Stimulated activated CD4-positive, alpha-beta T cell treated with anti-CD3 and anti-CD28 coated beads, Interleukin-1b, Interleukin-23, amount 100 ng/mL, for 4 hours (primary cell): ENCODE measurements at regions not wholly inside any gene's neighbourhood (a gene's known extent, or its start where the extent isn't known, plus 50 kb on each side); places are given as distances from the start of the nearest gene placed in this dataset.

ENCODE experiments used
- DNase-seq, 2 donors: peaks; one replicate each; pipeline ENCODE4 v3.0.0-alpha.2; 2020; ENCODE audit warnings: low read depth in 2 of 2

DNA sequence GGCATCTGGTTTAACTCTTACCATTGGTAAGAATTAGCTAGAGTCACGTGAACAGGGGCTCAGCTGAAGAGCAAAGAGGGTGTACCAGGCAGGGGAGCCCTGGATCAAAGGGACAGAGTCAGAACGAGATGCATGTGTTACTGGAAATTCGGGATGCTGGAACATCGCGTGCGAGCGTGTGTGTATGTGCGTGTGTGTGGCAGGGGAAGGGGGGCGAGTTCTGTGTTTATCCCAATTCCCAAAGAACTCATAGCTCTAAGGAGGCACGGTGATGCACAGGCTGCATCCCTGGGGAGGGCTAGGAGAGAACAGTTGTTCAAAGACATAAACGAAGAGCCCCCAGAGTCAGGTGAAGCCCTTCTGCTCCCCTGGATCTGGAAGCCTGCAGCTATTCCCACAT lies 353.3 kb downstream of the GADD45G start:
- DNase-seq: no peak

DNA sequence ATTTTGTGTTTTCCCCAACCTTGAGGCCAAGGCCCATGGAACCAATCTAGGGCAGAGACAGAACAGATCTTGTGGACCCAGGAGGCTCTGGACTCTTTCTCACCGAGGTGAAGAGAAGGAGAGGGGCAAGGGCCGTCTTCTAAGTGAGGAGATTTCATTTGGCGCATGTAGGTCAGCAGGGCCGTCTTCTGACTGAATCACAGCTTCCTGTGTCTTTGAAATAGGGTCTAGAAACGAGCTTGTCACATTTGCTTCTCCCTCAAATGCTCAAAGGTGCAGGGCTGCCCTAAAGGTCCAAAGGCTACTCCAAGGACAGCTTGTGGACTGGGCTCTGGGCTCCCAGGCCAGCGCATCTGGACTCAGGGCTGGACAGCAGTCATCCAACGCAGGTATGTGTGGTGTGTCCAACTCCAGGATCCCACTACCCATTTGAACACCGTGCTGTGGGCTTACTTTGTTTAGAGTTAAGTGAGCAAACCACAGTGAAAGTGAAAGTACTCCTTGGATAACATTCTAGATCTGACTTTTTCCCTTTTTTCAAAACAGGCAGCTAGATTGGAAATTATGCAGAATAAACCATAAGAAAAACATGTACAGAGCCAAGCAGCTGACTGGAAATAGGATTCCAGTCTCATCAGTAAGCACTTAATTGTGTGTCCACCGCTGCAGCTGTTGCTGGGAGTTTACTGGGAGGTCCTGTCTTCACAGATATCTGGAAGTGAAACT lies 357.0 kb downstream of the GADD45G start:
- DNase-seq: no peak

DNA sequence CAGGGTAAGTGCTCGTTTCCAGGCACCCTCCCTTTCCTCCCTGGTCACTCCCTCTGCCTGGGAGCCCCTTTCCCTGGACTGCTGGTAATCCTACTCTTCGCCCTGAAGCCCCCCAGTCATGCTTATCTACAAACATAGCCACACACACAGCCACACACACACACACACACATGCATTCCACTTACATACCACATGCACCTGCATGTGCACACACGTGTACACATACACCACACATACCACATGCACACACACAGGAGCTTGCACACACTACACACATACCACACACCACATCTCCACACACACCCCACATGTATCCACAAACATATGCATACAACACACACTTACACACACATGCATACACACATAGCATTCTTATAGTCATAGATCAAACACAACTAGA lies 358.5 kb downstream of the GADD45G start:
- DNase-seq: no peak

DNA sequence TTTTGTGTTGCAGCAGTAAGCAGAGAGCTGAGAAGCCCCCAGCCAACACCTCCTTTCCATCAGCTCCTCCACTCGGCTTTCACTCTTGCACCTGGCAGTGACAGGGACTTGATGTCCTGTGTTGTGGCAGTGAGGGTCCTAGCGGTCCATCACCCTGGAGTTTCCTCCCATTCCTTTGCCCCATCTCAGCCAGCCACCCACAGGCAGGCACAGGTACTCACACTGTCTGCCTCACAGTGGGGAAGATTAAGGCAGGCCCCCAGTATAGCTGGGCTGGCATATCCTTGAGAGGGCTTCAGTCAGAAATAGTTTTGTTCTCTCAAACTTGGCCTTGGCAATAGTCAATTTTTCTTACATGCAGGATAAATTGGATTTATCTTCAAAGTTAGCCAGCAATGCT lies 362.7 kb downstream of the GADD45G start:
- no peak for DNase-seq

DNA sequence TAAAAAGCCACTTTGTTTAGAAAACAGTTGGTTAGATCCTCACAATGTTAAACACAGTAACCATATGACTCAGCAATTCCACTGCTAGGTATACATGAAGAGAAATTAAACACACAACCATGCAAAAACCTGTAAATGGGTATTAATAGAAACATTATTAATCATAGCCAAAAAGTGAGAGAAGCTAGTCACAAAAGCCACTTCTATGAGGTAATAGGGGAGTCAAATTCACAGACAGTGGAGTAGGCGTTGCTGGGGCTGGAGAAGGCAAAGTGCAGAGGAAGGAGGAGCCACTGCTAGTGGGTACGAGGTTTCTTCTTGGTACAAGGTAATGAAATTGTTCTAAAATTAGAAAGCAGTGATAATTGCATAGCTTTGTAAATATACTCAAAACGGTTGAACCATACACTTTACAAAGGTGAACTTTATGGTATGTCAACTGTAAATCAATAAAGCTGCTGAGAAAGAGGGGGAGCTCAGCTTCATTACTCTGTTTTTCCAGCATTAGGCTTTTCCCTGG lies 364.4 kb downstream of the GADD45G start:
- DNase-seq: peak in 1 of 2 donors; percentile 9

DNA sequence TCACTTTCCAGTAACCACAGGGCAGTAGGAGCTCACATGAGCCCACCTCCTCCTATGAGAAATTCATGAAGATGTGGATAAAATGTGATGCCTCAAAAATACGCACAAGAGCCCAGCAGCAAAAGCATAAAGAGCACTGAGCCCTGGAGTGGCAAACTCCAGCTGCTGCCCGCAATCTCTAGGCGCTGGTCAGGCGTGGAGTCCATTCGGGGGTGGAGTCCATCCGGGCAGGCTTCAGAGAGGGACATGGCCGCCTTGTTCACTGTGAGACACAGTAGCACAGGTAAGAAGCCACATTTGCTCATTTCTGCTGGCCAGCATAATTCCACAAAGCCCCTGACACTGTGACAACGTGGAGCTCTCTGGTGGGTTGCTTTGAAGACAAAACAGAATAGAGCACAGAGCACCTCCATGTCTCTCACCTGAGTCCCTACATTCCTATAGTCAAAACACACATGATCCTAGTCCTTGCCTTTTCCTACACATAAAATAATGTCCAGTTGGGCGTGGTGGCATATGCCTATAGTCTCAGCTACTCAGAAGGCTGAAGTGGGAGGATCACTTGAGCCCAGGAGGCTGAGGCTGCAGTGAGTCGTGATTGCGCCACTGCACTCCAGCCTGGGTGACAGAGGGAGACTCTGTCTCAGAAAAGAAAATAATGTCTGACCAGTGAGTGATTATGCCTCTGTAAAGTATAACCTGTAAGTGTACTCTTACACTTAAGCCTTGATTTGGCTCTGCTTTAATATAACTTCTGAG lies 365.2 kb downstream of the GADD45G start:
- DNase-seq: no peak

DNA sequence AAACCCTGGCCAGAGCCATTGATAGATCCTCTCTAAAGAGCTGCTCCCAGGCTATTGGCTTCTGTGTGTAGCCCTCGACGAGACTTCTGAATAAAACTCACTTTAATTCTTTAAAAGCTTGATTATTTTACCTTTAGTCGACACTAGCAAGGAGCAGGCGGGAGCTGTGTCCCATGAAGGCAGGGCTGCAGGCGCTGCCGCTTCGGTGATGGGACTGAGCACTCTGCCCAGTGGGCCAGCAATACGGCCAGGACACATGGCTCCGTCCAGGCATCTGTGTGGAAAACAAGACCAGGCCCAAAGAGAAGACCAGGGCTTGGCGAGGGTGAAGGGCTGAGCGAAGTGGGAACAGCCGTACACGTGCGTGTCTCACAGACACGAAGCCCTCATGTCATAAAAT lies 365.9 kb downstream of the GADD45G start:
- no peak for DNase-seq

DNA sequence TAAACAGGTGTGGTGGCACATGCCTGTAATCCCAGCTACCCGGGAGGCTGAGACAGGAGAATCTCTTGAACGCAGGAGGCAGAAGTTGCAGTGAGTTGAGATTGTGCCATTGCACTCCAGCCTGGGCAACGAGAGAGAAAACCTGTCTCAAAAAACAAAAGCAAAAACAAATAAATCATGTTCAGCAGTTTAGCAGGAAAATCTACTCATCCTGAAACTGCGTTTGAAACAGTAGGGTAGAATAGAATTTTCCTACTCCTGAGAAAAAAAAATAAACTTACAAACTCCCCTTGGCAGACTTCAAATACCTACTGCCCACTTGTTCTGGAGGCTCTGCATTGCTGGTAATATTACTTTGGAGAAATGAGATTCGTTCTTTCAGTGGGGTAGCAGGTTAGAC lies 367.7 kb downstream of the GADD45G start:
- no peak for DNase-seq

DNA sequence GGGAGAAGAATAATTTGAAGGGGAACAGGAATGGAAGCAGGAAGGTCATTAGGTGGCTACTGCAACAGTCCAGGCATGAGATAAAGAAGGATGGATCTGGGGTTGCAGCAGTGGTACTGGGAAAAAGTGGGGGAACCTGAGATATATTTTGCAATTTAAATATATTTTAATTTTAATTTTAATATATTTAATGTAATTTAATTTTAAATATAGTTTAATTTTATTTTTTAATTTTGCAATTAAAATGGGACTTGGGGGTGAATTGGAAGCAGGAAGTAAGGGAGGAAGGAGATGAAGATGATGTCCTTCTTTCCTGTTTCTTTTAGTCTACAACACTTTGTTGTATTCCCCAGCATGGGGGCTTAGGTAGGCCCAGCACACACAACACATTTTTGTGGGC lies 369.8 kb downstream of the GADD45G start:
- DNase-seq: no peak

DNA sequence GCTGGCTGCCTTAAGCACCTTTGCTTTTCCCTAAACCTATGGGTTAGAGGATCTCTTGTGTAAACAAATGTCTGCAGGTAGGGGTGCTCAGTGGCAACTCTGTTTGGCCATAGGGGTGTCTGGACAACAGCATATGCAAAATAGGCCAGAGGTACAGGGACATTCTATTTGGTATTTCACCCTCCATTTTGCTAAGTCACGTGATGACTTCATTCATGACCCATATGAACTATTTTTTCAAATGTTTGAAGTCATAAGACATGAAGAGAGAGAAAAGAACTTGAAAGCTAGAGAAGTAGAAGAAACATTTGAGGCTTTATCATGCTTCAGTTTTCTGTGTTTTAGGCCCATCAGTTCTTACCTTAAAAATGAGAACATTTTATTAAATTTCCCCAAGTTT lies 370.2 kb downstream of the GADD45G start:
- DNase-seq: no peak

DNA sequence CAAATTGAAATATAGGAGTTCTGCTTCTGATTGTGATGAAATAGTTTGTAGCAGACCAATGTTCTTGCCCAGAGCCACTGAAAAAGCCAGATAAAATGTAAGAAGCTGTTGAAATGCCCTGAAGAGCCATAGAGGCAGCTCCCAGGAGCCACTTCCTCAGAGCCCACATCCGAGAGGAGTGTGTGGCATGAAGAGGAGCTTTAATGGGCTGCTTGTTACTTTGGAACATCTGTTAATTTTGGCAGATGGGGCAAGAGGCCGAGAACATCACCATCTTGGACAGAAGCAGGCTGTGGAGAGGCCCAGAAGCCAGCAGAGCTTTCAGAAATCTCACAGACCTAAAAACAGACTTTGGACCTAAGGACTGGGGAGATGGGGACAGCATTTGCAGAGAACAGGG lies 370.8 kb downstream of the GADD45G start:
- no peak for DNase-seq

DNA sequence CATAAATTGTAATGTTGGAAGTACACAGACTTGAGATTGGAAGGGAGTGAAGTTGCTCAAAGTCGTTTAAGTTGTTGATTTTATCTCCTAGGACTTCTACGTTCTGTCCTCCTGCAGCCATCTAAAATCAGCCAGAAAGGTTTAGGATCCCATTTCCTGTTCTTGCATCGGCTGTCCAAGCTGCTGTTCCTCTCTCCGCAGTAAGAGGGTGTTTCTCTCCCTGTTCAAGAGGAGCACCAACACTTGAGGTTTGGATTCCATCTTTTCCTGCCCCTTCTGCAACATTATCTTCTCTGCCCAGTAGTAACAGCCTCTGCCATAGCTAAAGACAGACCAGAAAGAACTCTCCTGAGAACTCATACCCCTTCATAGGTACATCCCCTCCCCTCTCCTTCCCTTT lies 373.4 kb downstream of the GADD45G start:
- DNase-seq: no peak

DNA sequence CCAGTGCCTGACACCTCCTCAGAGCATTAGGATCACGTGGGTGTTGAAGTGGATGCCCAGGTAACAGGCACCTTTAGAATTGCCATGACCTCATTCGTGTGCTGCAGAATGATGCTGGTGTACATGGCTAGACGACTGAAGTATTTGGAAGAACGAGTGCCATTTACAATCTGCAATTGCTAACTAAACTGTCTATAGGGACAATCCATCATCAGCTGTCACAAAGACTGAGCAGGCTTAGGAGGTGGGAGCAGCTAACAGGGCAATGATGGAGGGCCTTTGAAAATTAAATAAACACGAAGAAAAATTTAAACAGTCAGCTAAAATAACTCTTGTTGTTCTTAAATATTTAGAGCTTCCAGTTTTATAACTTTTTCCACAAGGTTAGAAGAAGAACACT lies 375.8 kb downstream of the GADD45G start:
- no peak for DNase-seq

DNA sequence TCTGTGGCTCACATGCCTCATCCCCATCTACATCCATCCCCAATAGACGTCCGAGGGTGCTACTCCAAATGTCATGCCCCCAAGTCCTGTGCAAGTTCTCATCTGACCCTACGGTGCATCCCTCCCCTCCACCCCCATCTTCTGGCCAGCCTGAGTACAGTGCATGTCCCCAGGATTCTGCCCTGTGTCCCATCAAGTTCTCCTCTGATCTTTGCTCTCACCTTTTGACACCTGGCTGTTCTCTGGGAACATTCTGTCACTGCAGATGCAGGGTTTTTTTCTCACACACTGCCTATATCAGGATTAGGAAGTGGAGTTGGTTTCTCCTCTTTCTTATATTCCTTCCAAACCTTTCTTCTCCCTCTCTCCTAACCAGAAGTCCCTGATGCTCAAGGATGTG lies 377.2 kb downstream of the GADD45G start:
- DNase-seq: no peak

DNA sequence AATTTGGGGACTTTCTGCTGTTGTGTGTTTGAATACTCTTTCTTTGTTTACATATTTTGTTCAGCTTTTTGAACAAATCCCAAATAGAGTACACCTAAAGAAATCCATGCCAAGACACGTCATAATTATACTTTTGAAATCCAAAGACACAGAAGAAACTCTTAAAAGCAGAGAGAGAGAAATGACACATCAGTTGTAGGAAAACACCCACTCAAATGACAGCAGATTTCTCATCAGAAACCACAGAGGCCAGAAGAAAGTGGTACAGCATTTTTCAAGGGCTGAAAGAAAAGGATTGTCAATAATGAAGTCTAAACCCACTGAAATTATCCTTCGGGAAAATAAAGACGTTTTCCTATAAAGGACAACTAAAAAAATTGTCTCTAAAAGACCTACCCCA lies 378.6 kb downstream of the GADD45G start:
- DNase-seq: no peak

DNA sequence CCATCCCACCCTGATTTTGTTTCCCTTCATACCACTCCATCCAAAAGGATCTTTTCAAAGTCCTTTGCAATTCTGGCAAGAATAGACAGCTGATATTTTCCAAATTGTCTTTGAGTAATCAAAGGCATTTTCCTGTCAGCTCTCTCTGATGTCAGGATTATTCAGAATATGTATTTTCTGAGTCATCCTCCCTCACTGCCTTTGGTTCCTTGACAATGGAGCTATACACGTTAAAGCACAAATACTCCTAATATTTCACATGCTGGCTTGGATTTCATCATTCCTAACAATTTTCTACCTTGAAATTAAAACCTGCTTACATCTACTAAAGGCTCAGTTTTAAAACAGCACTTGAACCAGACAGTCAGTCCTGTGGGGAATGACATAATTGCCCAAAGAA lies 379.4 kb downstream of the GADD45G start:
- DNase-seq: no peak

DNA sequence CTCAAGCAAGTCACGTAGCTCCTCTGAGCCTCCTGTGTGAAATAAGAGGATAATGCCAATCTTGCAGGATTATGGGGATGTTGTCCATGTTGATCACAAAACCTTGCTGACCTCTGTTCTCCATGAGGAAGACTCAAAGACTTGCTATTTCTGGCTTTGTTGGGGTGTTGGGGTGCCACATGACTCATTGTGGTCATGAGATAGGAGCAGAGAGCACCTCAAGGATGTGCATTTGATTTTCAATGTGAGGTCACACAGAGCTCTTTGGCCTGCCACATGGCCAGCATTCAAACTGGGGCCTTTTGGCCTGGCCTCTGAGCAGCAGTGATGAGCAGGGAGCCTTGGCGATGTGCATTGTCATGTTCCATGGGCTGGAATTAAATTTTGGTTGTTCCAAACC lies 380.3 kb downstream of the GADD45G start:
- no peak for DNase-seq

DNA sequence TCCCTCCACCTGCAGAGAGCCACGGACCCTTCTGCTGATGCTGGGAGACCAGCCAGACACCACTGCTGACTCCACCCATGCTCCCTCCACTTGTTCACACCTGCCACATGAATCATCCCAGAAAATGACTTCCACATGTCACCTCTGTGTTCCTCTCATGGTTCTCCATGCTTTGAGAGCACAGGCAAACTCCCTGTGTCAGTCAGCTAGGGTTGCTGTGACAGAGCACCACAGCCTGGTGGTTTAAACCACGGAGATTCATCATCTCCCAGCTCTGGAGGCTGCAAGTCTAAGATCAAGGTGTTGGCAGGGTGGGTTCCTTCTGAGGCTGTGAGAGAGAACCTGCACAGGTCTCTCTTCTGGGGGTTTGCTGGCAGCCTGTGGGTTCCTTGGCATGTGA lies 381.4 kb downstream of the GADD45G start:
- no peak for DNase-seq

DNA sequence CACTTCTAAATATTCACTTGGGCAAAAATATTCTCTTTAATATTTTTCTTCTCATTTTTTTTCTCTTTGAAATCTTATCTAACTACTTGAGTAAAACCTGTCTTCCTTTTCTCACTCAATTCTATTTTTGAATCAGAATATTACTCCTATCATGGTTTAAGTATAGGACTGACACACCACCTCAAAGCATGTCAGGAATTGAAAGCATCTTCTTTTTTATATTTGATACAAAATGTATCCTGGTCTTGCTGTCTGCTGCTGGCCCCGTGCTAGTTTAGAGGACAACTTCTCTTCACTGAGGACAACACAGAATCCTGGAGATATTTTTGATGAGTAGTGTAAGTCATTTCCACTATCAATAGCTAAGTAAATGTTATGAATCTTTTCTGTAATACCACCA lies 383.6 kb downstream of the GADD45G start:
- DNase-seq: no peak

DNA sequence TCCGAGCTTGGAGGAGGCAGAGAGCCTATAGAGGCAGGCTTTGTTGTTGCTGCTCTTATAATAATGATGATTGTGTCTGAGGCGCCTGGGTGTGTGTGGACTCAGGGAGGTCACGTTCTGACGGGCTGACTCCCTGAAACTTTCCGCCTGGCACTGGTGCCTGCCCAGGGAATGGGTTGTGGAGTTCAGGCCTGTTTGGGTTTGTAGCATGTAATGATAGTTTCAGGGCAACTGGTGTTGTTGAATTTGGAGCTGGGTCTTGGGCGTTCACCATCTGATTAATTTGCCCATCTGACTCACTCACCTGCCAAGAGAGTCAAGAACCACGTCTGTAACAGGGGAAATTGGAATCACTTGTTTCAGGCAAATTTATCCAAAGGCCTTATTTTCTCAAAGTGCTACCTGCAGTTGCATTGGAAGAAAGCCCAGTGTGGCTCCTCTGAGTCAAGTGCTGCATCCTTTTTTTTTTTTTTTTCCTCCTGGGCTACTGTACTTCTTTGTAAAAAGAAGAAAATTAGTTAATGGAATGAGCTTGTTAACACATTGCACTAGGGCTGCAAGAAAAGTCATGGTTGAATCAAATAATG lies 386.5 kb downstream of the GADD45G start:
- no peak for DNase-seq

DNA sequence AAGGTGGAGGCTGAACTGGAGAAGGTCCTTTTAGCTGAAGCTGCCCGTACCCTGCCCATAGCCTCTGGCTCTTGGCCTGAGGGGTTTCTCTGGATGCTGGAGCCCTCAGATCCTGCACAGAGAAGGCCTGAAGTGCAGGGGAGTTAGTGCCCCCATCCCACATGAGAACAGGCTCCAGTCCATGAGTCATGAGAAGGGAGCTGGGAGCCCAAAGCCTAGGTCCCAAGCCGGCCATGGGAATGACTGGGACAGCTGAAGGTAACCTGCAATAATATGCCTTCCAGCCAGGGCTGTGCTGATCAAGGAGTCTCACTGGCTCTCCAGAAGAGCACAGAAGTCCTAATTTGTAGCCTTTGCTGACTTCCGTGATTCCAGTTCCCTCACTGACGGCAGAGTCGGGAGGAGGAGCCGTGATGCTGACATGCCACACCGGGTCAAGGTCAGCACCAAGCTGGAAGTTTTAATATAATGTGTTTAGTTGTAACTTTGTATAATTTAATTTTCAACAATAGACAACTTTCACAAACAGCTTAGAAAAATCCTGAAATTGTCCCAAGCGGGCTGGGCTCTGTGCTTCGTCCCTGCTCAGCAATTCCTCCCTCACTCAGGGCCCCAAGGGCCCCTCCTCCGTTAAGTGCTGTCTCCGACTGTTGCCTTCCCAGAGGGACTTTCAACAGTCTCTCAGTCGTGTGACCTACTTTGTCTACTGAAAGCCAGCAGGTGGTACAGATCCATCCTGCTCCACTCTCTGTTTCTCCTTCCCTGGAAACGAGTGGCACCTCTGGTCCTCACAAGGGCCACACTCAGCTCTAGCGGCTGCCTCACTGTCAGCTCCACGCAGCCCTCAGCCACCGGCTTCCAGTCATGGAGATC lies 387.8 kb downstream of the GADD45G start:
- DNase-seq: no peak
